ENCODE measurements at regions not wholly inside any gene's neighbourhood (a gene's known extent, or its start where the extent isn't known, plus 50 kb on each side); places are given as distances from the start of the nearest gene placed in this dataset.
"Not testable (repeated sequence)": the region's sequence is repeated elsewhere in the genome, so short reads cannot be mapped to it uniquely, and the experiment has no call there.

GRCh38 chr2:113333735-113334134 lies 55.0 kb upstream of the PAX8 start:
- H3K27me3 ChIP-seq (replicated peaks in 1 of 2; ENCODE audit: control insufficient read depth in 2 of 2, extremely low read depth in 1 of 2, insufficient read depth in 2 of 2, low read length in 1 of 2) = peaks cover 0 to 12% of the 10 kb centered on the region in 2 experiments
- 75% methylated on average over 5 of the region's 5 CpGs for WGBS (ENCODE audit: insufficient coverage)
- H3K9me3 Mint-ChIP-seq; H3K9me3 ChIP-seq; DNase-seq; H3K4me1 Mint-ChIP-seq; H3K27ac ChIP-seq (ENCODE audit: low read length); CTCF ChIA-PET; H3K36me3 Mint-ChIP-seq; H3K4me1 ChIP-seq (ENCODE audit: control insufficient read depth in 1 of 2, extremely low read depth in 1 of 2, insufficient read depth in 2 of 2, low read length in 2 of 2); POLR2A ChIA-PET; H3K27ac Mint-ChIP-seq; H3K36me3 ChIP-seq (ENCODE audit: control insufficient read depth in 2 of 2, extremely low read depth in 1 of 2, insufficient read depth in 1 of 2, low read length in 1 of 2); ATAC-seq (replicated peaks in 1 of 4); H3K4me3 Mint-ChIP-seq; H3K4me3 ChIP-seq (ENCODE audit: control insufficient read depth in 1 of 2, extremely low read depth in 1 of 2, low read length in 1 of 2): not testable (repeated sequence)
- peaks cover 7 to 20% of the 10 kb centered on the region in 2 donors for H3K27me3 Mint-ChIP-seq

GRCh38 chr2:113330060-113330767 lies 51.5 kb upstream of the PAX8 start:
- H3K27ac Mint-ChIP-seq = not testable (repeated sequence)
- H3K27me3 ChIP-seq (replicated peaks in 1 of 2; ENCODE audit: control insufficient read depth in 2 of 2, extremely low read depth in 1 of 2, insufficient read depth in 2 of 2, low read length in 1 of 2) = peaks cover 0 to 13% of the 10 kb centered on the region in 2 experiments

GRCh38 chr2:113328973-113329372 lies 50.3 kb upstream of the PAX8 start:
- ATAC-seq (replicated peaks in 1 of 4); H3K9me3 ChIP-seq; H3K27ac ChIP-seq (ENCODE audit: low read length); H3K4me3 ChIP-seq (ENCODE audit: control insufficient read depth in 1 of 2, extremely low read depth in 1 of 2, low read length in 1 of 2); H3K27ac Mint-ChIP-seq; DNase-seq; POLR2A ChIA-PET; H3K36me3 ChIP-seq (ENCODE audit: control insufficient read depth in 2 of 2, extremely low read depth in 1 of 2, insufficient read depth in 1 of 2, low read length in 1 of 2); H3K36me3 Mint-ChIP-seq; H3K9me3 Mint-ChIP-seq; H3K4me3 Mint-ChIP-seq; CTCF ChIA-PET: not testable (repeated sequence)
- peaks cover 0 to 20% of the 10 kb centered on the region in 2 experiments for H3K27me3 ChIP-seq (replicated peaks in 1 of 2; ENCODE audit: control insufficient read depth in 2 of 2, extremely low read depth in 1 of 2, insufficient read depth in 2 of 2, low read length in 1 of 2)
- WGBS (ENCODE audit: insufficient coverage) = no CpG with 5 or more reads among the region's 9 CpGs
- H3K4me1 ChIP-seq (ENCODE audit: control insufficient read depth in 1 of 2, extremely low read depth in 1 of 2, insufficient read depth in 2 of 2, low read length in 2 of 2) = peaks cover 0 to 13% of the 10 kb centered on the region in 2 experiments
- peaks cover 12 to 17% (median 13%) of the 10 kb centered on the region in 3 donors for H3K4me1 Mint-ChIP-seq
- H3K27me3 Mint-ChIP-seq = peaks cover 0 to 15% of the 10 kb centered on the region in 2 donors

More at GRCh38 chr2:113330060-113330767, 51.5 kb upstream of the PAX8 start:
- CTCF ChIA-PET; H3K27ac ChIP-seq (ENCODE audit: low read length); DNase-seq; H3K36me3 ChIP-seq (ENCODE audit: control insufficient read depth in 2 of 2, extremely low read depth in 1 of 2, insufficient read depth in 1 of 2, low read length in 1 of 2); ATAC-seq (replicated peaks in 1 of 4); H3K4me3 ChIP-seq (ENCODE audit: control insufficient read depth in 1 of 2, extremely low read depth in 1 of 2, low read length in 1 of 2); H3K4me3 Mint-ChIP-seq; H3K9me3 Mint-ChIP-seq; H3K36me3 Mint-ChIP-seq; H3K4me1 ChIP-seq (ENCODE audit: control insufficient read depth in 1 of 2, extremely low read depth in 1 of 2, insufficient read depth in 2 of 2, low read length in 2 of 2); H3K4me1 Mint-ChIP-seq; H3K9me3 ChIP-seq; POLR2A ChIA-PET: not testable (repeated sequence)
- peaks cover 0 to 11% of the 10 kb centered on the region in 2 donors for H3K27me3 Mint-ChIP-seq
- WGBS (ENCODE audit: insufficient coverage) = 95% methylated on average over 2 of the region's 5 CpGs

- ATAC-seq (replicated peaks in 1 of 4); H3K27ac ChIP-seq (ENCODE audit: low read length); CTCF ChIA-PET; H3K4me3 Mint-ChIP-seq; H3K36me3 ChIP-seq (ENCODE audit: control insufficient read depth in 2 of 2, extremely low read depth in 1 of 2, insufficient read depth in 1 of 2, low read length in 1 of 2); DNase-seq; POLR2A ChIA-PET; H3K9me3 ChIP-seq; H3K4me3 ChIP-seq (ENCODE audit: control insufficient read depth in 1 of 2, extremely low read depth in 1 of 2, low read length in 1 of 2); H3K9me3 Mint-ChIP-seq; H3K36me3 Mint-ChIP-seq; H3K27ac Mint-ChIP-seq: not testable (repeated sequence)
- Mint-ChIP-seq H3K27me3 (peaks cover 0 to 15% of the 10 kb centered on the region in 2 donors), H3K4me1 (peaks cover 12 to 17% (median 13%) of the 10 kb centered on the region in 3 donors)
- WGBS (ENCODE audit: insufficient coverage) = no CpG with 5 or more reads among the region's 1 CpG
- peaks cover 0 to 20% of the 10 kb centered on the region in 2 experiments for H3K27me3 ChIP-seq (replicated peaks in 1 of 2; ENCODE audit: control insufficient read depth in 2 of 2, extremely low read depth in 1 of 2, insufficient read depth in 2 of 2, low read length in 1 of 2)
- peaks cover 0 to 13% of the 10 kb centered on the region in 2 experiments for H3K4me1 ChIP-seq (ENCODE audit: control insufficient read depth in 1 of 2, extremely low read depth in 1 of 2, insufficient read depth in 2 of 2, low read length in 2 of 2)
These were observed 49.9 kb upstream of the PAX8 start for GRCh38 chr2:113328572-113328971.

Data from T-cell (primary cell).